ENCODE measurements at regions not wholly inside any gene's neighbourhood (a gene's known extent, or its start where the extent isn't known, plus 50 kb on each side); places are given as distances from the start of the nearest gene placed in this dataset.

- TF ChIP-seq CTCF (IDR thresholded peaks at IDR 0.05; ENCODE audit: low read length) (peak; percentile 66), EZH2 (optimal IDR thresholded peaks at IDR 0.05; ENCODE audit: low read depth, low read length) (no peak), EZH2phosphoT487 (IDR thresholded peaks at IDR 0.05; ENCODE audit: low read length) (no peak)
Measured at GRCh38 chr2:193584522-193584938, 1389.8 kb upstream of the TMEFF2 start.
